ENCODE measurements at regions not wholly inside any gene's neighbourhood (a gene's known extent, or its start where the extent isn't known, plus 50 kb on each side); places are given as distances from the start of the nearest gene placed in this dataset.

- DNase-seq (ENCODE audit: low read depth) = no peak
- no peak for TF ChIP-seq CTCF (IDR thresholded peaks at IDR 0.05; ENCODE audit: low read length, missing control alignments)
- no peak overlapping the region for H3K4me3 ChIP-seq (replicated peaks; ENCODE audit: low read depth, low read length)
These were observed 875.8 kb upstream of the COX7C start for GRCh38 chr5:85741972-85742371.

DNA sequence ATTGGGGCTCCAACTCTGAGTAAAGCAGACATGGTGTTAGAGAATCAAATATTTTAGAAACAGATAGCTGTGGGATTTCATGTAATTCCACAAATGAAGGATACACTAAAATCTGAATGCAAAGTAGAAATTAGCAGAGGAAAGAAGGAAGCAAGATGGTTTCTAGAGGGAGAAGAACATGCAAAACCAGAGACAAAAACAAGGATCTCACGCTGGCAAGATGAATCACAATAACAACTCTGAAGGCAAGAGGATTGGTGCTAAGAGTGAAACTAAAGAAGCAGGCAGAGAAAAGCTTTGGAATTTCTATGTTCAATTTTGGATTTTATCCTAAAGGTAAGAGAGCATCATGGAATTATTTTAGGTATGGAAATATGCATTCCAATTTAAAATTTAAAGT, 857.2 kb upstream of the COX7C start:
- no peak for TF ChIP-seq CTCF (IDR thresholded peaks at IDR 0.05; ENCODE audit: low read length, missing control alignments)
- H3K4me3 ChIP-seq (replicated peaks; ENCODE audit: low read depth, low read length) = no peak overlapping the region
- no peak for DNase-seq (ENCODE audit: low read depth)

- TF ChIP-seq CTCF (IDR thresholded peaks at IDR 0.05; ENCODE audit: low read length, missing control alignments) = no peak
- no peak for DNase-seq (ENCODE audit: low read depth)
These were observed 848.4 kb upstream of the COX7C start for GRCh38 chr5:85769347-85769746.

GRCh38 chr5:85784746-85785145, 833.0 kb upstream of the COX7C start:
- DNase-seq (ENCODE audit: low read depth) = no peak
- no peak overlapping the region for H3K4me3 ChIP-seq (replicated peaks; ENCODE audit: low read depth, low read length)
- no peak for TF ChIP-seq CTCF (IDR thresholded peaks at IDR 0.05; ENCODE audit: low read length, missing control alignments)

More at GRCh38 chr5:85769347-85769746, 848.4 kb upstream of the COX7C start:
- no peak overlapping the region for H3K4me3 ChIP-seq (replicated peaks; ENCODE audit: low read depth, low read length)

- no peak for TF ChIP-seq CTCF (IDR thresholded peaks at IDR 0.05; ENCODE audit: low read length, missing control alignments)
- H3K4me3 ChIP-seq (replicated peaks; ENCODE audit: low read depth, low read length) = no peak overlapping the region
- no peak for DNase-seq (ENCODE audit: low read depth)
These were observed 804.6 kb upstream of the COX7C start for GRCh38 chr5:85813146-85813545.

GRCh38 chr5:85814596-85814995, 803.1 kb upstream of the COX7C start:
- no peak for TF ChIP-seq CTCF (IDR thresholded peaks at IDR 0.05; ENCODE audit: low read length, missing control alignments)
- no peak for DNase-seq (ENCODE audit: low read depth)

More at GRCh38 chr5:85814596-85814995, 803.1 kb upstream of the COX7C start:
- H3K4me3 ChIP-seq (replicated peaks; ENCODE audit: low read depth, low read length) = no peak overlapping the region
